ENCODE measurements at regions not wholly inside any gene's neighbourhood (a gene's known extent, or its start where the extent isn't known, plus 50 kb on each side); places are given as distances from the start of the nearest gene placed in this dataset.

DNA sequence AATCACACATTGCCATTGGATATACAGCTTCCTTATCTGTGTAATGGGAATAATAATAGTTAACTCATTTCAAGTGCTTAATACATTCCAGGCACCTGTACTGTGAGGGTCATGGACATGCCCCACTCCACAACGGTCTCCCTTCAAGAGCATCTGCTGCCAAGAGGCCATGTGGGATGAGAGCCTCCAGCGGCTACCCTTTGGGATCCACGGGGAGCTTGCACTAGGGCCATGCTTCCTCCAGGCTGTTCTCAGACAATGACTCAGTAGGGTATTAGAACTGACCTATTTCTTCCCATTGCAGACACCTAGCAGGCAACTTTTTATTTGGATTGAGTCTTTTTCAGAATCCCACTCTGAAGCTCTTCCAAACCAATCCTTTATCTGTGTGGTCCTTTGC, 1078.9 kb downstream of the TUSC7 start:
- no peak overlapping the region for H3K4me3 ChIP-seq (ENCODE audit: low read depth, low read length)
- TF ChIP-seq CTCF (IDR thresholded peaks at IDR 0.05; ENCODE audit: low read depth, low read length) = no peak

- no peak overlapping the region for H3K4me3 ChIP-seq (ENCODE audit: low read depth, low read length)
- no peak for TF ChIP-seq CTCF (IDR thresholded peaks at IDR 0.05; ENCODE audit: low read depth, low read length)
Observed at GRCh38 chr3:117790235-117790987, 1080.8 kb downstream of the TUSC7 start.

GRCh38 chr3:117793622-117794265, 1084.2 kb downstream of the TUSC7 start:
- TF ChIP-seq CTCF (IDR thresholded peaks at IDR 0.05; ENCODE audit: low read depth, low read length) = no peak

GRCh38 chr3:117798221-117798620, 1088.6 kb downstream of the TUSC7 start:
- H3K4me3 ChIP-seq (ENCODE audit: low read depth, low read length) = no peak overlapping the region
- no peak for TF ChIP-seq CTCF (IDR thresholded peaks at IDR 0.05; ENCODE audit: low read depth, low read length)

More at GRCh38 chr3:117793622-117794265, 1084.2 kb downstream of the TUSC7 start:
- no peak overlapping the region for H3K4me3 ChIP-seq (ENCODE audit: low read depth, low read length)

- no peak overlapping the region for H3K4me3 ChIP-seq (ENCODE audit: low read depth, low read length)
- no peak for TF ChIP-seq CTCF (IDR thresholded peaks at IDR 0.05; ENCODE audit: low read depth, low read length)
Observed at GRCh38 chr3:117798687-117799386, 1089.3 kb downstream of the TUSC7 start.

- no peak for TF ChIP-seq CTCF (IDR thresholded peaks at IDR 0.05; ENCODE audit: low read depth, low read length)
- no peak overlapping the region for H3K4me3 ChIP-seq (ENCODE audit: low read depth, low read length)
Observed at GRCh38 chr3:117799387-117799735, 1089.8 kb downstream of the TUSC7 start.

DNA sequence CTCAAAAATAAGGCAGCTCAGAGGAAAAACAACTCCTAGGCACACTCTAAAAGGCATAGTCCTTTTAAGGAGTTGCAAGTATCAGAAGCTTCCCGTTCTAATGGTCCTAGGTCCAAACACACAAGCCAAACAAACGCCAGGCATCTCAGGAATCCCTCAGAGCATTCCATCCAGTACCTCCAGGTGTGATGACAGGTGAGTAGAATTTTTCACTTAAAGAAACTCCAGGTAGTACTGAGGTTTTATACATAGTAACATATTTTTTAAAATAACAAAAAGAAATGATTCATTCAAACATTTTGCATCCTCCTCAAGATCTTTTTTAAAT, 1092.3 kb downstream of the TUSC7 start:
- TF ChIP-seq CTCF (IDR thresholded peaks at IDR 0.05; ENCODE audit: low read depth, low read length) = no peak
- H3K4me3 ChIP-seq (ENCODE audit: low read depth, low read length) = no peak overlapping the region

Data from WI38 (cell line).